WI38 (cell line): ENCODE measurements at regions not wholly inside any gene's neighbourhood (a gene's known extent, or its start where the extent isn't known, plus 50 kb on each side); places are given as distances from the start of the nearest gene placed in this dataset.

Experiments
- H3K4me3 ChIP-seq: 2 replicates; pipeline ENCODE4 v1.5.1; 2011; ENCODE audit warnings: low read depth, mild to moderate bottlenecking, control low read depth, low read length
- CTCF ChIP-seq: IDR thresholded peaks from 2 replicates; pipeline ENCODE4 v1.5.1; 2012; ENCODE audit warnings: low read depth, mild to moderate bottlenecking, control low read depth, low read length

- H3K4me3 ChIP-seq: no peak overlapping the region
- TF ChIP-seq CTCF: no peak
Observed at GRCh38 chr10:90350122-90350521, 507.7 kb downstream of the HTR7 start.

- H3K4me3 ChIP-seq: no peak overlapping the region
- TF ChIP-seq CTCF: no peak
Observed at GRCh38 chr10:90352288-90352687, 505.6 kb downstream of the HTR7 start.

GRCh38 chr10:90354914-90355313 is 502.9 kb downstream of the HTR7 start:
- H3K4me3 ChIP-seq: no peak overlapping the region

GRCh38 chr10:90363799-90364483 is 493.9 kb downstream of the HTR7 start:
- no peak for TF ChIP-seq CTCF
- H3K4me3 ChIP-seq: no peak overlapping the region

More at GRCh38 chr10:90354914-90355313, 502.9 kb downstream of the HTR7 start:
- no peak for TF ChIP-seq CTCF

GRCh38 chr10:90372451-90372850 is 485.4 kb downstream of the HTR7 start:
- no peak overlapping the region for H3K4me3 ChIP-seq
- TF ChIP-seq CTCF: no peak

GRCh38 chr10:90373911-90374310 is 483.9 kb downstream of the HTR7 start:
- no peak overlapping the region for H3K4me3 ChIP-seq
- no peak for TF ChIP-seq CTCF

GRCh38 chr10:90378524-90379076 is 479.2 kb downstream of the HTR7 start:
- no peak for TF ChIP-seq CTCF
- no peak overlapping the region for H3K4me3 ChIP-seq
